ENCODE measurements at regions not wholly inside any gene's neighbourhood (a gene's known extent, or its start where the extent isn't known, plus 50 kb on each side); places are given as distances from the start of the nearest gene placed in this dataset.

DNA sequence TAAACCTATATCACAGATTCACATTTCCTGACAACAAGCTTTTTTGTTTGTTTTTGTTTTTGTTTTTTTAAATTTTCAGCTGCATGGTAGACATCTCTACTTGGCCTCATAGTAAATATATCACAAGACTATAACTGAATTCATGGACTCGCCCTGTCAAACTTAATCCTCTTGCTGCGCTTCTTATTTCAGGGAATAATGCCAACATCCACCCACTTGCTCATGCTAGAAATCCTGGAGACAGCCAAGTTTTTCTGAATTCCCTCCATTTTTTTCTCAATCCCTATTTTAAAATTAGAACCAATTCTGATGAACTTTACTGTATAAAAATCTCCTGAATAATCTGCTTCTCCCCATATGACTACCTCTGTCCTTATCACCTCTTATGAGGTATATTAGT, 283.6 kb upstream of the RPS23 start:
- Mint-ChIP-seq H3K27me3 (ENCODE audit: low read depth, unreplicated experiment) (no peaks in the 10 kb centered on the region), H3K27ac (ENCODE audit: unreplicated experiment) (no peak overlapping the region), H3K4me1 (ENCODE audit: low read depth, unreplicated experiment) (no peaks in the 10 kb centered on the region), H3K9me3 (ENCODE audit: unreplicated experiment) (peaks cover 4% of the 10 kb centered on the region), H3K36me3 (ENCODE audit: low read depth, unreplicated experiment) (no peaks in the 10 kb centered on the region), H3K4me3 (ENCODE audit: unreplicated experiment) (no peak overlapping the region)
- Histone ChIP-seq H3K79me2 (ENCODE audit: insufficient read depth, low read length) (no peaks in the 10 kb centered on the region), H3K4me1 (ENCODE audit: insufficient read depth, low read length) (no peaks in the 10 kb centered on the region), H3K4me3 (ENCODE audit: insufficient read depth, low read depth, low read length) (no peak overlapping the region), H3K36me3 (ENCODE audit: insufficient read depth, low read length) (no peaks in the 10 kb centered on the region), H3K9me3 (ENCODE audit: insufficient read depth, low read depth, low read length) (no peaks in the 10 kb centered on the region), H4K20me1 (ENCODE audit: insufficient read depth, low read length) (no peaks in the 10 kb centered on the region), H3K9ac (ENCODE audit: low read length) (no peak overlapping the region), H3K4me2 (ENCODE audit: low read length) (no peak overlapping the region), H3K27ac (ENCODE audit: low read depth, low read length) (no peak overlapping the region), H2AFZ (ENCODE audit: low read depth, low read length) (no peak overlapping the region), H3K27me3 (ENCODE audit: insufficient read depth, low read length) (no peaks in the 10 kb centered on the region)
- TF ChIP-seq, protein P1, sequence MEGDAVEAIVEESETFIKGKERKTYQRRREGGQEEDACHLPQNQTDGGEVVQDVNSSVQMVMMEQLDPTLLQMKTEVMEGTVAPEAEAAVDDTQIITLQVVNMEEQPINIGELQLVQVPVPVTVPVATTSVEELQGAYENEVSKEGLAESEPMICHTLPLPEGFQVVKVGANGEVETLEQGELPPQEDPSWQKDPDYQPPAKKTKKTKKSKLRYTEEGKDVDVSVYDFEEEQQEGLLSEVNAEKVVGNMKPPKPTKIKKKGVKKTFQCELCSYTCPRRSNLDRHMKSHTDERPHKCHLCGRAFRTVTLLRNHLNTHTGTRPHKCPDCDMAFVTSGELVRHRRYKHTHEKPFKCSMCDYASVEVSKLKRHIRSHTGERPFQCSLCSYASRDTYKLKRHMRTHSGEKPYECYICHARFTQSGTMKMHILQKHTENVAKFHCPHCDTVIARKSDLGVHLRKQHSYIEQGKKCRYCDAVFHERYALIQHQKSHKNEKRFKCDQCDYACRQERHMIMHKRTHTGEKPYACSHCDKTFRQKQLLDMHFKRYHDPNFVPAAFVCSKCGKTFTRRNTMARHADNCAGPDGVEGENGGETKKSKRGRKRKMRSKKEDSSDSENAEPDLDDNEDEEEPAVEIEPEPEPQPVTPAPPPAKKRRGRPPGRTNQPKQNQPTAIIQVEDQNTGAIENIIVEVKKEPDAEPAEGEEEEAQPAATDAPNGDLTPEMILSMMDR (IDR thresholded peaks at IDR 0.05; ENCODE audit: insufficient read depth, low read depth, low read length) = no peak
- TF ChIP-seq EZH2 (IDR thresholded peaks at IDR 0.05; ENCODE audit: insufficient read depth, low read length) = no peak
- DNase-seq (ENCODE audit: low read depth) = peak; percentile 25
- FAIRE-seq = no peak

DNA sequence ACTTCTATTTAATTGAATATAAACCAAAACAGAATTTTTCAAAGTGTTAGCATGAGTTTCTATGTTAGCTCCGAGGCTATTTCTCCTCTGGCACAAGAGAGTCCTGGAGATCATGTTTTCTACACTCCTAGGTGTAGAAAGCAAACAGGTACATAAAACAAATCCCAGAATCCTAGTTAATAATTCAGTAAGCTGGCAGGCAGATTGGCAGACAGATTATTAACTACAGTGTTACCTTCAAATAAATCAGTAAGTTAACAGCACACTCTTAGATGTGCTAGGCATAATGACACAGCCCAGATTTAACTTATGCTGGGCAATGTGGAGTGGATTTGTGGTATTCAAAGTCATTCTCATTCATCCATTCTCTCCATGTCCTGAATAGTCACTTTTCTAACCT, 282.8 kb upstream of the RPS23 start:
- Mint-ChIP-seq H3K27me3 (ENCODE audit: low read depth, unreplicated experiment) (no peaks in the 10 kb centered on the region), H3K36me3 (ENCODE audit: low read depth, unreplicated experiment) (no peaks in the 10 kb centered on the region), H3K27ac (ENCODE audit: unreplicated experiment) (no peak overlapping the region), H3K4me1 (ENCODE audit: low read depth, unreplicated experiment) (no peaks in the 10 kb centered on the region), H3K9me3 (ENCODE audit: unreplicated experiment) (peaks cover 2% of the 10 kb centered on the region), H3K4me3 (ENCODE audit: unreplicated experiment) (no peak overlapping the region)
- Histone ChIP-seq H3K4me3 (ENCODE audit: insufficient read depth, low read depth, low read length) (no peak overlapping the region), H3K9me3 (ENCODE audit: insufficient read depth, low read depth, low read length) (no peaks in the 10 kb centered on the region), H2AFZ (ENCODE audit: low read depth, low read length) (no peak overlapping the region), H3K4me2 (ENCODE audit: low read length) (no peak overlapping the region), H4K20me1 (ENCODE audit: insufficient read depth, low read length) (no peaks in the 10 kb centered on the region), H3K36me3 (ENCODE audit: insufficient read depth, low read length) (no peaks in the 10 kb centered on the region), H3K27me3 (ENCODE audit: insufficient read depth, low read length) (no peaks in the 10 kb centered on the region), H3K27ac (ENCODE audit: low read depth, low read length) (no peak overlapping the region), H3K9ac (ENCODE audit: low read length) (no peak overlapping the region), H3K4me1 (ENCODE audit: insufficient read depth, low read length) (no peaks in the 10 kb centered on the region), H3K79me2 (ENCODE audit: insufficient read depth, low read length) (no peaks in the 10 kb centered on the region)
- FAIRE-seq (no peak), DNase-seq (ENCODE audit: low read depth) (no peak)
- TF ChIP-seq, protein P1 (IDR thresholded peaks at IDR 0.05; ENCODE audit: insufficient read depth, low read depth, low read length) = no peak
- no peak for TF ChIP-seq EZH2 (IDR thresholded peaks at IDR 0.05; ENCODE audit: insufficient read depth, low read length)

DNA sequence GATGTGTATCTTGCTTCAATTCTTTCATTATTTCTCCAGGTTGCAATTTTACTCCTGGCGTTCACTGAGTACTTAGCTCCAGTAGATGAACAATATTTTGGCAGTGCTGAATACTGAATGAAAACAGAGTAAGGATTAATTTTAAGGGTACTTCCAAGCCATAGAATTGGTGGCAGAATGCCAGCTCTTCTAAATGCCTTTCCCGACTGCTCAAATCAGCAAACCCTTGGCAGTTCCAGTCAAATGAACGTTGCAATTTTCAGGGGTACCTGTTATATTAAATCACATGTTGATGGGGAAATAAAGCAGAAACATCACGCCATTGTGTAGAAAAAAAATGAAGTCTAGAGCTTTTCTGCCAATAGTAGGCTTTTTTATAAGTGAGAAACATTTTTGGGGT, 282.4 kb upstream of the RPS23 start:
- no peak overlapping the region for H3K4me2 ChIP-seq (ENCODE audit: low read length)
- H2AFZ ChIP-seq (ENCODE audit: low read depth, low read length) = no peak overlapping the region
- H3K79me2 ChIP-seq (ENCODE audit: insufficient read depth, low read length) = no peaks in the 10 kb centered on the region
- DNase-seq (ENCODE audit: low read depth) (no peak), FAIRE-seq (no peak)
- no peak overlapping the region for H3K4me3 Mint-ChIP-seq (ENCODE audit: unreplicated experiment)
- no peaks in the 10 kb centered on the region for H3K4me1 ChIP-seq (ENCODE audit: insufficient read depth, low read length)
- no peak overlapping the region for H3K27ac ChIP-seq (ENCODE audit: low read depth, low read length)
- no peak overlapping the region for H3K9ac ChIP-seq (ENCODE audit: low read length)
- H3K4me1 Mint-ChIP-seq (ENCODE audit: low read depth, unreplicated experiment) = no peaks in the 10 kb centered on the region
- no peak overlapping the region for H3K27ac Mint-ChIP-seq (ENCODE audit: unreplicated experiment)
- H3K9me3 ChIP-seq (ENCODE audit: insufficient read depth, low read depth, low read length) = no peaks in the 10 kb centered on the region
- TF ChIP-seq EZH2 (IDR thresholded peaks at IDR 0.05; ENCODE audit: insufficient read depth, low read length) = no peak
- TF ChIP-seq, protein P1 (IDR thresholded peaks at IDR 0.05; ENCODE audit: insufficient read depth, low read depth, low read length) = no peak
- no peaks in the 10 kb centered on the region for H4K20me1 ChIP-seq (ENCODE audit: insufficient read depth, low read length)
- no peaks in the 10 kb centered on the region for H3K36me3 Mint-ChIP-seq (ENCODE audit: low read depth, unreplicated experiment)
- peaks cover 2% of the 10 kb centered on the region for H3K9me3 Mint-ChIP-seq (ENCODE audit: unreplicated experiment)
- no peak overlapping the region for H3K4me3 ChIP-seq (ENCODE audit: insufficient read depth, low read depth, low read length)
- no peaks in the 10 kb centered on the region for H3K27me3 ChIP-seq (ENCODE audit: insufficient read depth, low read length)
- H3K27me3 Mint-ChIP-seq (ENCODE audit: low read depth, unreplicated experiment) = no peaks in the 10 kb centered on the region
- no peaks in the 10 kb centered on the region for H3K36me3 ChIP-seq (ENCODE audit: insufficient read depth, low read length)
